ENCODE measurements at regions not wholly inside any gene's neighbourhood (a gene's known extent, or its start where the extent isn't known, plus 50 kb on each side); places are given as distances from the start of the nearest gene placed in this dataset.

DNA sequence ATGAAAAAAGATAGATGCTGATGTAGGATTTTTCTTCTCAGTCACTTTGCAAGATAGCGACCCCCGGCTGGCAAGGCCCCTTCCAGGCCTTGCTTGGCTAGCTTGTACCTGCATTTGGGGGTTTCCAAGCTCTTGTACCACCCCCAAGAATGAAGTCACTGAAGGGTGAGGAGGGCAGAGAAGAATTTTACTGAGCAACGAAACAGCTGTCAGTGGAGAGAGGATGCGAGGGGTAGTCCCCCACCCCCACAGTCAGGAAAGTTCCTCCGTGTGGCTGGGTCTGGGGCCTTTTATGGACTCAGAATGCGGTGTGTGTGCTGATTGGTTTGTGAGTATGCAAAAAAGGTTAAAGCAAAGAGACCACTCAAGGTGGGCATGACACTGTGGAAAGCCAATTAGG, 382.0 kb downstream of the GPD2 start:
- Histone ChIP-seq H3K9me2 (ENCODE audit: low read depth, low read length) (no peaks in the 10 kb centered on the region), H3K27ac (ENCODE audit: low read depth, low read length, poor library complexity, severe bottlenecking) (no peak overlapping the region), H3K79me2 (ENCODE audit: insufficient read depth, low read length) (no peaks in the 10 kb centered on the region), H3K27me3 (ENCODE audit: insufficient read depth, low read length) (no peaks in the 10 kb centered on the region), H3K9me3 (ENCODE audit: low read length) (no peaks in the 10 kb centered on the region), H3K4me3 (ENCODE audit: low read depth, low read length, poor library complexity, severe bottlenecking) (no peak overlapping the region), H3K9ac (ENCODE audit: low read length) (no peak overlapping the region), H3K4me1 (ENCODE audit: insufficient read depth, low read length, severe bottlenecking) (no peaks in the 10 kb centered on the region), H2AFZ (ENCODE audit: low read length) (no peak overlapping the region), H3K4me2 (ENCODE audit: low read length) (no peak overlapping the region), H3F3A (ENCODE audit: insufficient read depth, low read length) (no peaks in the 10 kb centered on the region), H4K20me1 (ENCODE audit: insufficient read depth, low read length) (no peaks in the 10 kb centered on the region), H3K36me3 (ENCODE audit: insufficient read depth, low read length) (no peaks in the 10 kb centered on the region)
- TF ChIP-seq EZH2 (IDR thresholded peaks at IDR 0.05; ENCODE audit: borderline replicate concordance, low read length), result no peak

DNA sequence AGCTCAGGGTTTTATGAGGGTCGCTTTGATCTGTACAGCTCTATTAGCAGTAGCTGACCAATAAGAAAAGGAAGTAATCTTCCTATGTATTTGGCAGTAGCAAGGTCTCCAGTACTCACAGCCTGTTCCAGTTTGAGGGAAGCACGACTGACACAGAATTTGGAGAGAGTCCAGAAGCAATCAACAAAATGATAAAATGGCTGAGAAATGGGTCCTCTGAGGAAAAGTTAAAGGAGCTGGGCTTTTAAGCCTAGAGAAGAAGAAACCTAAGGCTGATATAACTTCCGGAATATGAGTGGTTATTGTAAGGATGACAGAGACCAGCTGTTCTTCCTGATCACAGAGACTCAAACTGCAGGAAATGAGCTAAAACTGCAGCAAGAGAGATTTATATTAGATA, 382.8 kb downstream of the GPD2 start:
- no peak overlapping the region for H2AFZ ChIP-seq (ENCODE audit: low read length)
- no peaks in the 10 kb centered on the region for H3K79me2 ChIP-seq (ENCODE audit: insufficient read depth, low read length)
- H3F3A ChIP-seq (ENCODE audit: insufficient read depth, low read length), result no peaks in the 10 kb centered on the region
- H3K9ac ChIP-seq (ENCODE audit: low read length), result no peak overlapping the region
- no peak overlapping the region for H3K27ac ChIP-seq (ENCODE audit: low read depth, low read length, poor library complexity, severe bottlenecking)
- H3K4me1 ChIP-seq (ENCODE audit: insufficient read depth, low read length, severe bottlenecking), result no peaks in the 10 kb centered on the region
- H3K9me2 ChIP-seq (ENCODE audit: low read depth, low read length), result no peaks in the 10 kb centered on the region
- no peaks in the 10 kb centered on the region for H3K27me3 ChIP-seq (ENCODE audit: insufficient read depth, low read length)
- no peak overlapping the region for H3K4me3 ChIP-seq (ENCODE audit: low read depth, low read length, poor library complexity, severe bottlenecking)
- TF ChIP-seq, protein P1, sequence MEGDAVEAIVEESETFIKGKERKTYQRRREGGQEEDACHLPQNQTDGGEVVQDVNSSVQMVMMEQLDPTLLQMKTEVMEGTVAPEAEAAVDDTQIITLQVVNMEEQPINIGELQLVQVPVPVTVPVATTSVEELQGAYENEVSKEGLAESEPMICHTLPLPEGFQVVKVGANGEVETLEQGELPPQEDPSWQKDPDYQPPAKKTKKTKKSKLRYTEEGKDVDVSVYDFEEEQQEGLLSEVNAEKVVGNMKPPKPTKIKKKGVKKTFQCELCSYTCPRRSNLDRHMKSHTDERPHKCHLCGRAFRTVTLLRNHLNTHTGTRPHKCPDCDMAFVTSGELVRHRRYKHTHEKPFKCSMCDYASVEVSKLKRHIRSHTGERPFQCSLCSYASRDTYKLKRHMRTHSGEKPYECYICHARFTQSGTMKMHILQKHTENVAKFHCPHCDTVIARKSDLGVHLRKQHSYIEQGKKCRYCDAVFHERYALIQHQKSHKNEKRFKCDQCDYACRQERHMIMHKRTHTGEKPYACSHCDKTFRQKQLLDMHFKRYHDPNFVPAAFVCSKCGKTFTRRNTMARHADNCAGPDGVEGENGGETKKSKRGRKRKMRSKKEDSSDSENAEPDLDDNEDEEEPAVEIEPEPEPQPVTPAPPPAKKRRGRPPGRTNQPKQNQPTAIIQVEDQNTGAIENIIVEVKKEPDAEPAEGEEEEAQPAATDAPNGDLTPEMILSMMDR (IDR thresholded peaks at IDR 0.05; ENCODE audit: low read length), result no peak
- no peak for TF ChIP-seq EZH2 (IDR thresholded peaks at IDR 0.05; ENCODE audit: borderline replicate concordance, low read length)
- no peaks in the 10 kb centered on the region for H4K20me1 ChIP-seq (ENCODE audit: insufficient read depth, low read length)
- no peak overlapping the region for H3K4me2 ChIP-seq (ENCODE audit: low read length)
- H3K36me3 ChIP-seq (ENCODE audit: insufficient read depth, low read length), result no peaks in the 10 kb centered on the region
- no peaks in the 10 kb centered on the region for H3K9me3 ChIP-seq (ENCODE audit: low read length)

DNA sequence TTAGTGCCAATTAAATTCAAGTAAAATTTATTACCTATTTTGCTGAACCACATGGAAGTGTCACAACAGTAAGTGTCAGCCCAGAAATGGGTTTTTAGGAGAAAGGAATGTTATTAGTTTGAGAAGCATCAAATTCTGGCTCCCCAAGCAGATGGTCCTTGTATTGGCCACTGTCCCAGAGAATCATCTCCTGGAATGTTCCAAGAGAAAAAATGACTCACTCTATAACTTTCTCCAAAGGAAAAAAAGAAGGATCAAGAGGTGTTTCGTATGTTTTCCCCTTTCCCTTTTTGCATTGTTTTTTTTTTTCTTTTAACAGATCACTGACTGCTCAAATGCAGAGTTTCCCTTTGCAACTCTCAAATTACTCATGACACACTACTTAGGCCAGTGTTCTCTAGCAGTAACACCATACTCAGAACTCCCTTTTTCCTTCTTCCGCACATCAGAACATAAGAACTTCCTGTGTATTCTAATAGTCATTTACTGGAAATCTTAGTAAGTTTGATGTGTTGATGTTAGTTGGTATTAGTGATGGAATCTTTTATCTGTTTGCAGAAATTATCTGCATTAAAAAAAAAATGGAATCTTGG, 390.3 kb downstream of the GPD2 start:
- Histone ChIP-seq H3K4me2 (ENCODE audit: low read length) (no peak overlapping the region), H3K4me3 (ENCODE audit: low read depth, low read length, poor library complexity, severe bottlenecking) (no peak overlapping the region), H3K9me3 (ENCODE audit: low read length) (no peaks in the 10 kb centered on the region), H3K9ac (ENCODE audit: low read length) (no peak overlapping the region), H3F3A (ENCODE audit: insufficient read depth, low read length) (no peaks in the 10 kb centered on the region), H3K27ac (ENCODE audit: low read depth, low read length, poor library complexity, severe bottlenecking) (no peak overlapping the region), H2AFZ (ENCODE audit: low read length) (no peak overlapping the region), H3K27me3 (ENCODE audit: insufficient read depth, low read length) (no peaks in the 10 kb centered on the region), H3K9me2 (ENCODE audit: low read depth, low read length) (no peaks in the 10 kb centered on the region), H3K4me1 (ENCODE audit: insufficient read depth, low read length, severe bottlenecking) (no peaks in the 10 kb centered on the region), H4K20me1 (ENCODE audit: insufficient read depth, low read length) (no peaks in the 10 kb centered on the region), H3K36me3 (ENCODE audit: insufficient read depth, low read length) (no peaks in the 10 kb centered on the region), H3K79me2 (ENCODE audit: insufficient read depth, low read length) (no peaks in the 10 kb centered on the region)
- TF ChIP-seq, protein P1 (IDR thresholded peaks at IDR 0.05; ENCODE audit: low read length), result no peak
- no peak for TF ChIP-seq EZH2 (IDR thresholded peaks at IDR 0.05; ENCODE audit: borderline replicate concordance, low read length)

DNA sequence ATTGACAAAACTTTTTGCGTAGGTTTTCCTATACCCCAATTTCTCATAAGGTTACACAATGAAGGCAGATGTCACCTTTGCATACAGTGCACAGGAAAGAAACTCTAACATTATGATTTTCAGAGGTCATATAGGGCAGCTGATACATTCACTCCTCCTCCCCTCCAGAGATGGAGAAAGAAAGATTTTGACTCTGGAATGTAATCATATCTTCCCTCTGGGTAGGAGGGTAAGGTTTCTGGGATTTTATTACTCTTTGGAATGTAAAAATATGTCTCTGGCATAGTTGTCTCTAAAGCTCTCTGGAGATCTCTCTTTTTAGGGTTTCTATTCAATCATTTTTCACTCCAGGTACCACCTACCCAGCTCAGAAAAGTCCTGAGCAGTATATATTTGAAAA, 398.3 kb downstream of the GPD2 start:
- TF ChIP-seq, protein P1 (IDR thresholded peaks at IDR 0.05; ENCODE audit: low read length), result no peak
- no peak for TF ChIP-seq EZH2 (IDR thresholded peaks at IDR 0.05; ENCODE audit: borderline replicate concordance, low read length)
- no peak overlapping the region for H2AFZ ChIP-seq (ENCODE audit: low read length)
- H3K4me3 ChIP-seq (ENCODE audit: low read depth, low read length, poor library complexity, severe bottlenecking), result no peak overlapping the region
- H4K20me1 ChIP-seq (ENCODE audit: insufficient read depth, low read length), result no peaks in the 10 kb centered on the region
- H3F3A ChIP-seq (ENCODE audit: insufficient read depth, low read length), result no peaks in the 10 kb centered on the region
- H3K79me2 ChIP-seq (ENCODE audit: insufficient read depth, low read length), result no peaks in the 10 kb centered on the region
- no peak overlapping the region for H3K9ac ChIP-seq (ENCODE audit: low read length)
- no peak overlapping the region for H3K4me2 ChIP-seq (ENCODE audit: low read length)
- H3K9me2 ChIP-seq (ENCODE audit: low read depth, low read length), result no peaks in the 10 kb centered on the region
- H3K36me3 ChIP-seq (ENCODE audit: insufficient read depth, low read length), result no peaks in the 10 kb centered on the region
- H3K27ac ChIP-seq (ENCODE audit: low read depth, low read length, poor library complexity, severe bottlenecking), result no peak overlapping the region
- no peaks in the 10 kb centered on the region for H3K27me3 ChIP-seq (ENCODE audit: insufficient read depth, low read length)
- H3K4me1 ChIP-seq (ENCODE audit: insufficient read depth, low read length, severe bottlenecking), result no peaks in the 10 kb centered on the region
- H3K9me3 ChIP-seq (ENCODE audit: low read length), result no peaks in the 10 kb centered on the region

Data from OCI-LY1 (cell line).